ENCODE measurements at regions not wholly inside any gene's neighbourhood (a gene's known extent, or its start where the extent isn't known, plus 50 kb on each side); places are given as distances from the start of the nearest gene placed in this dataset.

- Mint-ChIP-seq H3K4me3 (no peak overlapping the region), H3K4me1 (peaks cover 12% of the 10 kb centered on the region), H3K27me3 (peaks cover 37% of the 10 kb centered on the region), H3K27ac (no peak overlapping the region), H3K36me3 (ENCODE audit: low read depth) (no peaks in the 10 kb centered on the region)
- DNase-seq: no peak
- H3K9me3 ChIP-seq (ENCODE audit: control insufficient read depth, low read length, poor library complexity, severe bottlenecking): no peaks in the 10 kb centered on the region
- ATAC-seq: no peak
These were observed 194.0 kb downstream of the IRS1 start for GRCh38 chr2:226605642-226606041.

GRCh38 chr2:226603606-226604005 lies 196.0 kb downstream of the IRS1 start:
- H3K9me3 ChIP-seq (ENCODE audit: control insufficient read depth, low read length, poor library complexity, severe bottlenecking): no peaks in the 10 kb centered on the region
- Mint-ChIP-seq H3K4me3 (no peak overlapping the region), H3K27ac (no peak overlapping the region), H3K36me3 (ENCODE audit: low read depth) (no peaks in the 10 kb centered on the region), H3K27me3 (peaks cover 45% of the 10 kb centered on the region), H3K4me1 (peaks cover 5% of the 10 kb centered on the region)
- no peak for DNase-seq
- no peak for ATAC-seq

- Mint-ChIP-seq H3K4me3 (no peak overlapping the region), H3K27ac (no peak overlapping the region), H3K27me3 (peaks cover 55% of the 10 kb centered on the region), H3K4me1 (no peaks in the 10 kb centered on the region), H3K36me3 (ENCODE audit: low read depth) (no peaks in the 10 kb centered on the region)
- H3K9me3 ChIP-seq (ENCODE audit: control insufficient read depth, low read length, poor library complexity, severe bottlenecking): no peaks in the 10 kb centered on the region
- no peak for DNase-seq
- ATAC-seq: no peak
These were observed 197.5 kb downstream of the IRS1 start for GRCh38 chr2:226601881-226602662.

GRCh38 chr2:226600802-226601201 lies 198.8 kb downstream of the IRS1 start:
- Mint-ChIP-seq H3K27me3 (peaks cover 59% of the 10 kb centered on the region), H3K4me3 (no peak overlapping the region), H3K4me1 (no peaks in the 10 kb centered on the region), H3K36me3 (ENCODE audit: low read depth) (peaks cover 5% of the 10 kb centered on the region), H3K27ac (no peak overlapping the region)
- H3K9me3 ChIP-seq (ENCODE audit: control insufficient read depth, low read length, poor library complexity, severe bottlenecking): no peaks in the 10 kb centered on the region
- no peak for ATAC-seq
- no peak for DNase-seq

GRCh38 chr2:226600184-226600583 lies 199.4 kb downstream of the IRS1 start:
- Mint-ChIP-seq H3K27ac (no peak overlapping the region), H3K4me1 (no peaks in the 10 kb centered on the region), H3K27me3 (peaks cover 58% of the 10 kb centered on the region), H3K4me3 (no peak overlapping the region), H3K36me3 (ENCODE audit: low read depth) (peaks cover 5% of the 10 kb centered on the region)
- DNase-seq (no peak), ATAC-seq (no peak)
- H3K9me3 ChIP-seq (ENCODE audit: control insufficient read depth, low read length, poor library complexity, severe bottlenecking): no peaks in the 10 kb centered on the region

- ATAC-seq (no peak), DNase-seq (no peak)
- Mint-ChIP-seq H3K27ac (no peak overlapping the region), H3K36me3 (ENCODE audit: low read depth) (no peaks in the 10 kb centered on the region), H3K4me1 (no peaks in the 10 kb centered on the region), H3K4me3 (no peak overlapping the region), H3K27me3 (no peaks in the 10 kb centered on the region)
- H3K9me3 ChIP-seq (ENCODE audit: control insufficient read depth, low read length, poor library complexity, severe bottlenecking): no peaks in the 10 kb centered on the region
These were observed 210.6 kb downstream of the IRS1 start for GRCh38 chr2:226589043-226589442.

GRCh38 chr2:226585130-226585561 lies 214.5 kb downstream of the IRS1 start:
- DNase-seq: no peak
- Mint-ChIP-seq H3K27ac (no peak overlapping the region), H3K4me3 (no peak overlapping the region), H3K4me1 (no peaks in the 10 kb centered on the region), H3K36me3 (ENCODE audit: low read depth) (no peaks in the 10 kb centered on the region), H3K27me3 (peaks cover 11% of the 10 kb centered on the region)
- ATAC-seq: no peak
- no peaks in the 10 kb centered on the region for H3K9me3 ChIP-seq (ENCODE audit: control insufficient read depth, low read length, poor library complexity, severe bottlenecking)

- H3K4me1 Mint-ChIP-seq: no peaks in the 10 kb centered on the region
- H3K4me3 Mint-ChIP-seq: no peak overlapping the region
- H3K9me3 ChIP-seq (ENCODE audit: control insufficient read depth, low read length, poor library complexity, severe bottlenecking): no peaks in the 10 kb centered on the region
- no peak overlapping the region for H3K27ac Mint-ChIP-seq
- H3K36me3 Mint-ChIP-seq (ENCODE audit: low read depth): no peaks in the 10 kb centered on the region
- ATAC-seq (no peak), DNase-seq (no peak)
- peaks cover 11% of the 10 kb centered on the region for H3K27me3 Mint-ChIP-seq
These were observed 215.0 kb downstream of the IRS1 start for GRCh38 chr2:226584518-226585055.

GRCh38 chr2:226583715-226584114 lies 215.9 kb downstream of the IRS1 start:
- no peak for ATAC-seq
- no peak overlapping the region for H3K27ac Mint-ChIP-seq

GRCh38 chr2:226581661-226582060 lies 218.0 kb downstream of the IRS1 start:
- DNase-seq (no peak), ATAC-seq (no peak)
- no peaks in the 10 kb centered on the region for H3K9me3 ChIP-seq (ENCODE audit: control insufficient read depth, low read length, poor library complexity, severe bottlenecking)
- Mint-ChIP-seq H3K36me3 (ENCODE audit: low read depth) (no peaks in the 10 kb centered on the region), H3K27me3 (peaks cover 17% of the 10 kb centered on the region), H3K4me1 (no peaks in the 10 kb centered on the region), H3K27ac (no peak overlapping the region), H3K4me3 (no peak overlapping the region)

More at GRCh38 chr2:226583715-226584114, 215.9 kb downstream of the IRS1 start:
- no peaks in the 10 kb centered on the region for H3K36me3 Mint-ChIP-seq (ENCODE audit: low read depth)
- no peak for DNase-seq
- H3K9me3 ChIP-seq (ENCODE audit: control insufficient read depth, low read length, poor library complexity, severe bottlenecking): no peaks in the 10 kb centered on the region
- no peaks in the 10 kb centered on the region for H3K4me1 Mint-ChIP-seq
- H3K27me3 Mint-ChIP-seq: peaks cover 11% of the 10 kb centered on the region
- H3K4me3 Mint-ChIP-seq: no peak overlapping the region

GRCh38 chr2:226581004-226581403 lies 218.6 kb downstream of the IRS1 start:
- no peaks in the 10 kb centered on the region for H3K9me3 ChIP-seq (ENCODE audit: control insufficient read depth, low read length, poor library complexity, severe bottlenecking)
- peaks cover 17% of the 10 kb centered on the region for H3K27me3 Mint-ChIP-seq
- DNase-seq (no peak), ATAC-seq (no peak)
- H3K27ac Mint-ChIP-seq: no peak overlapping the region
- no peaks in the 10 kb centered on the region for H3K4me1 Mint-ChIP-seq
- no peak overlapping the region for H3K4me3 Mint-ChIP-seq
- H3K36me3 Mint-ChIP-seq (ENCODE audit: low read depth): no peaks in the 10 kb centered on the region

- ATAC-seq (no peak), DNase-seq (no peak)
- Mint-ChIP-seq H3K4me1 (no peaks in the 10 kb centered on the region), H3K4me3 (no peak overlapping the region), H3K27ac (no peak overlapping the region), H3K27me3 (peaks cover 17% of the 10 kb centered on the region), H3K36me3 (ENCODE audit: low read depth) (no peaks in the 10 kb centered on the region)
- H3K9me3 ChIP-seq (ENCODE audit: control insufficient read depth, low read length, poor library complexity, severe bottlenecking): no peaks in the 10 kb centered on the region
These were observed 219.2 kb downstream of the IRS1 start for GRCh38 chr2:226580403-226580802.

GRCh38 chr2:226579519-226579918 lies 220.1 kb downstream of the IRS1 start:
- Mint-ChIP-seq H3K27ac (no peak overlapping the region), H3K36me3 (ENCODE audit: low read depth) (no peaks in the 10 kb centered on the region), H3K4me3 (no peak overlapping the region), H3K4me1 (no peaks in the 10 kb centered on the region), H3K27me3 (peaks cover 17% of the 10 kb centered on the region)
- no peak for ATAC-seq
- H3K9me3 ChIP-seq (ENCODE audit: control insufficient read depth, low read length, poor library complexity, severe bottlenecking): no peaks in the 10 kb centered on the region
- no peak for DNase-seq

GRCh38 chr2:226578879-226579278 lies 220.7 kb downstream of the IRS1 start:
- no peak overlapping the region for H3K4me3 Mint-ChIP-seq
- ATAC-seq (no peak), DNase-seq (no peak)
- H3K36me3 Mint-ChIP-seq (ENCODE audit: low read depth): no peaks in the 10 kb centered on the region
- H3K4me1 Mint-ChIP-seq: no peaks in the 10 kb centered on the region
- no peak overlapping the region for H3K27ac Mint-ChIP-seq
- peaks cover 17% of the 10 kb centered on the region for H3K27me3 Mint-ChIP-seq
- no peaks in the 10 kb centered on the region for H3K9me3 ChIP-seq (ENCODE audit: control insufficient read depth, low read length, poor library complexity, severe bottlenecking)
